ENCODE measurements at regions not wholly inside any gene's neighbourhood (a gene's known extent, or its start where the extent isn't known, plus 50 kb on each side); places are given as distances from the start of the nearest gene placed in this dataset.

GRCh38 chr11:123250892-123251656 lies 56.0 kb upstream of the CLMP start:
- Histone ChIP-seq H3K36me3 (no peaks in the 10 kb centered on the region), H3K4me3 (no peak overlapping the region), H3K27ac (peak overlapping the region in 1 of 5 donors; percentile 39), H3K27me3 (peaks cover 0 to 7% (median 0%) of the 10 kb centered on the region in 3 donors), H3K4me1 (peaks cover 0 to 23% (median 11%) of the 10 kb centered on the region in 4 donors), H3K9me3 (no peaks in the 10 kb centered on the region)
- intact Hi-C loops (cut with DNase I; ENCODE audit: low total_unique reads): loop anchor here (5.0 kb wide), 1 partner anchor 144 kb away; no protein-coding TSS in a partner anchor
- no peak for DNase-seq
- WGBS, 5 donors: 73 to 87% (median 78%) methylated on average over 11 of the region's 11 CpGs
- no peak for TF ChIP-seq CTCF (IDR thresholded peaks at IDR 0.05)
- no peak for TF ChIP-seq POLR2AphosphoS5 (IDR thresholded peaks at IDR 0.05)
- no peak for TF ChIP-seq POLR2A (IDR thresholded peaks at IDR 0.05)

- no peak overlapping the region for H3K4me3 ChIP-seq
- H3K27ac ChIP-seq: no peak overlapping the region
- 69 to 85% (median 75%) methylated on average over 5 of the region's 5 CpGs for WGBS, 5 donors
- TF ChIP-seq POLR2A (IDR thresholded peaks at IDR 0.05): no peak
- TF ChIP-seq POLR2AphosphoS5 (IDR thresholded peaks at IDR 0.05): no peak
- TF ChIP-seq EP300 (IDR thresholded peaks at IDR 0.05): no peak
- no peak for TF ChIP-seq CTCF (IDR thresholded peaks at IDR 0.05)
- intact Hi-C loops (cut with DNase I; ENCODE audit: low total_unique reads): no loop called here
- H3K36me3 ChIP-seq: no peaks in the 10 kb centered on the region
- no peaks in the 10 kb centered on the region for H3K9me3 ChIP-seq
- peaks cover 0 to 23% (median 11%) of the 10 kb centered on the region in 4 donors for H3K4me1 ChIP-seq
- DNase-seq: no peak
- H3K27me3 ChIP-seq: peaks cover 0 to 7% (median 0%) of the 10 kb centered on the region in 3 donors
Observed at GRCh38 chr11:123249354-123249753, 54.3 kb upstream of the CLMP start.

GRCh38 chr11:123247813-123248379 lies 52.8 kb upstream of the CLMP start:
- DNase-seq: no peak
- H3K4me1 ChIP-seq: peaks cover 0 to 23% (median 11%) of the 10 kb centered on the region in 4 donors
- H3K36me3 ChIP-seq: no peaks in the 10 kb centered on the region
- WGBS, 5 donors: 43 to 64% (median 52%) methylated on average over 6 of the region's 6 CpGs
- no peak overlapping the region for H3K4me3 ChIP-seq
- no peaks in the 10 kb centered on the region for H3K9me3 ChIP-seq
- intact Hi-C loops (cut with DNase I; ENCODE audit: low total_unique reads): no loop called here
- H3K27ac ChIP-seq: no peak overlapping the region
- TF ChIP-seq CTCF (IDR thresholded peaks at IDR 0.05): no peak
- TF ChIP-seq POLR2A (IDR thresholded peaks at IDR 0.05): no peak
- no peak for TF ChIP-seq POLR2AphosphoS5 (IDR thresholded peaks at IDR 0.05)
- no peak for TF ChIP-seq EP300 (IDR thresholded peaks at IDR 0.05)
- peaks cover 0 to 7% (median 0%) of the 10 kb centered on the region in 3 donors for H3K27me3 ChIP-seq

GRCh38 chr11:123247496-123247799 lies 52.4 kb upstream of the CLMP start:
- TF ChIP-seq POLR2AphosphoS5 (IDR thresholded peaks at IDR 0.05): no peak
- no peak for TF ChIP-seq EP300 (IDR thresholded peaks at IDR 0.05)
- no peak for TF ChIP-seq CTCF (IDR thresholded peaks at IDR 0.05)
- TF ChIP-seq POLR2A (IDR thresholded peaks at IDR 0.05): no peak
- peaks cover 0 to 23% (median 11%) of the 10 kb centered on the region in 4 donors for H3K4me1 ChIP-seq
- intact Hi-C loops (cut with DNase I; ENCODE audit: low total_unique reads): no loop called here
- no peak for DNase-seq
- H3K27me3 ChIP-seq: peaks cover 0 to 7% (median 0%) of the 10 kb centered on the region in 3 donors
- H3K4me3 ChIP-seq: no peak overlapping the region
- no peaks in the 10 kb centered on the region for H3K9me3 ChIP-seq
- 49 to 59% (median 58%) methylated on average over 3 of the region's 3 CpGs for WGBS, 5 donors
- H3K36me3 ChIP-seq: no peaks in the 10 kb centered on the region
- H3K27ac ChIP-seq: no peak overlapping the region

Data from stomach (tissue), 8 donors.